ENCODE measurements at regions not wholly inside any gene's neighbourhood (a gene's known extent, or its start where the extent isn't known, plus 50 kb on each side); places are given as distances from the start of the nearest gene placed in this dataset.
"Not testable (repeated sequence)": the region's sequence is repeated elsewhere in the genome, so short reads cannot be mapped to it uniquely, and the experiment has no call there.

DNA sequence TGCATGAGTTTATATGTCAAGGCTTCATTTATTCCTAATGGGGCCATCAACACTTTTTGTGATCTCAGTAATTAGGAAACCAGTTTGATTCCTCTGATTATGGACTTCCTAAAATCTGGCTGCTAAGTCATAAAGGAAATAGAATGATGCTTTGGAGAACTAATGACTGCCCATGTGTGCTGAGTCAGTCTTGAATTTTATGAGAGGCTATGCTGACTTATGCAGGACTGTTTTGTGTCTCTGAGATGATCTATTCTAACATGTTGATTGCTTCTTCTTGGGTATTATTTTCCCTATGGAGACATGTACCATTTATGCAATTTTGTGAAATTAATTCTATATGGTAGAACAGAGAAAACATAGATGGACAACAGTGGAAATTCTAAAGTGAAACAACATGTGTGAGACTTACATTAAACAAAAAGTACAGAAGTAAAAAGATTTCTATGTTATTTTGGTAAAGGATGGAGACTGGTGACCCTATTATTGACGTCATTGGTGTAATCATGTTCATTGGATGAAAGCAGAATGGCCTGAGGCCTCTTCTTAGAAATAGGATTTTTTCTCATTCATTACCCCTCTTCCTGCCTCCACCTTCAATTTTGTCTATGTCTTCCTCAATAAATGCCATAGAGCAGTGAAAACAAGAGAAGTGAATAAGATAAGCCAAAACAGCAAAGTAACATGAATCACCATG lies 1658.2 kb upstream of the PIK3C3 start:
- no peak for DNase-seq

DNA sequence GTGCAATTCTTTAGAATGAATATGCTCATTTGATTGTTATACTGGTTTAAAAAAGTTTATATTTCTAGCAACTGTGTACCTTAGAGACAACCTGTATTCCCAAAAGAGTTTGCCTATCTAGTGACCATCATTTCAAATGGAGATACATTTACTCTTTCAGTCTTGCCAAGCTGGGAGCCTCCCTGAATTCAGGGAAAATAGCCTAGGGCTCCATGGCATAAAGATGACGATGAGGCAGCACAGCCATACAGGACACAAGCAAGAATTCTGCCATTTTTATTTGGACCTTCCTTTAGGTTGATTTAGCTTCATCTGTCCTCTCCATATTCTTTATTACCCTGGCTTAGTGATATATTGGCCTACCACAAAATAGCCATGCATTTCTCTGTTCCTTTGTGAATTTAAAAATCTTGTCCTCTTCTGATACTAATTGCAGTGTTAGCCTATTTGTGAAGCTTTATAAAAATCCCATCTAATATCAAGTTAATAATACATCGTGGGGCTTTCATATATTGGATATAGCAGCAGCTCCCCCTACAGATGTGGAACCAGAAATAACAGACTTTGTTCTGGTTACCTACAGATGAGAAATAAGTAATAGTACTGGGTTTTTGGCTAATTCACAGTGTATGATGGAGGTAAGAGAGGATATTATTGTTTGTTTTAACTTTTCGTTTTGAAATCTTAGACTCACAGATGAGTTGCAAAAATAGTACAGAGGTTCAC lies 1661.9 kb upstream of the PIK3C3 start:
- no peak for DNase-seq

DNA sequence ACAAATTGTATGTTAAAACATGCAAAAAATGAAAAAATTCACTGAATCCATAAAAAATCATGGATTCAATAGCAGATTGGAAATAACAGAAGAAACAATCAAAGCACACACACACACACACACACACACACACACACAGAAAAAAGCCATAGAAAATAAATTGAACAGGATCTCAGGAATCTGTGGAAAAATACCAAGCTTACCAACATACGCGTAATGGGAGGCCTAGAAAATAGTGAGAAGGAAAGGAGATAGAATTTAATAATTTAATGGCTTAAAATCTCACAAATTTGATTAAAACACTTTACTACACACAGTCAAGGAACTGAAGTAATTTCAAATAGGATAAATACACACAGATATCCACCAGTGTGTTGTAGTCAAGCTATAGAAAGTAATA lies 1671.5 kb upstream of the PIK3C3 start:
- DNase-seq: no peak

DNA sequence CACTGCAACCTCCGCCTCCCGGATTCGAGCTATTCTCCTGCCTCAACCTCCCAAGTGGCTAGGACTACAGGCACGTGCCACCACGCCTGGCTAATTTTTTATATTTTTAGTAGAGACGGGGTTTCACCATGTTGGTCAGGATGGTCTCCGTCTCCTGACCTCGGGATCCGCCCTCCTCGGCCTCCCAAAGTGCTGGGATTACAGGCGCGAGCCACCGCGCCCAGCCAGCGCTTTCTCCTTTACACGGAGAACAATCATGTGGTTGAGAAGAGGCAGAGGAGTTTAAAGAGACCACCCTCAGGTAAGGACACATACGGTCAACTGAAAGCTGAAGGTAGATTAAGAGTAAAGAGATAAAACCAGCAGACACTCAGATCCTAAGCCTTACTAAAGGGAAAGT lies 1673.7 kb upstream of the PIK3C3 start:
- not testable (repeated sequence) for DNase-seq

DNA sequence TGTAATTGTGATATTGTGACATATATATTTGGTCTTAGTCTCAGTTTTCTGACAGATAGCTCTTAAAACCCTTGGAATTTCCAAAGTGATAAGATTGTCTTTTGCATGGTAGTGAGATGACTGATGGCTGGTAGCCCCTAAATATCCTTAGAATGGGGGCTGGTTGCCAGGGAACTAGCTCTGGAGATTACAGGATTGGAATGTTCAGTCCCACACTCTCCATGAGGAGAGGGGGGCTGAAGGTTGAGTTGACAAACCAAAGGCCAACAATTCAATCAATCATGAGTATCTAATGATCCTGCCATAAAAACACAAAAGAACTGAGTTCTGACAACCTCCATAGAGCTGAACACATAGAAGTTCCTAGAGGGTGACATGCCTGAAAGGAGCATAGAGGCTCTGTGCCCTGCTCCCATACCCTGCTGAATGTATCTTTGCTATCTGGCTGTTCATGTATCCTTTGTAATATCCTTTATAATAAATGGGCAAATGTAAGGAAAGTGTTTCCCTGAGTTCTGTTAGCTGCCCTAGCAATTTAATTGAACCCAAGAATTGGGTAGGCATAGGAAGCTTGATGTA lies 1680.3 kb upstream of the PIK3C3 start:
- no peak for DNase-seq

DNA sequence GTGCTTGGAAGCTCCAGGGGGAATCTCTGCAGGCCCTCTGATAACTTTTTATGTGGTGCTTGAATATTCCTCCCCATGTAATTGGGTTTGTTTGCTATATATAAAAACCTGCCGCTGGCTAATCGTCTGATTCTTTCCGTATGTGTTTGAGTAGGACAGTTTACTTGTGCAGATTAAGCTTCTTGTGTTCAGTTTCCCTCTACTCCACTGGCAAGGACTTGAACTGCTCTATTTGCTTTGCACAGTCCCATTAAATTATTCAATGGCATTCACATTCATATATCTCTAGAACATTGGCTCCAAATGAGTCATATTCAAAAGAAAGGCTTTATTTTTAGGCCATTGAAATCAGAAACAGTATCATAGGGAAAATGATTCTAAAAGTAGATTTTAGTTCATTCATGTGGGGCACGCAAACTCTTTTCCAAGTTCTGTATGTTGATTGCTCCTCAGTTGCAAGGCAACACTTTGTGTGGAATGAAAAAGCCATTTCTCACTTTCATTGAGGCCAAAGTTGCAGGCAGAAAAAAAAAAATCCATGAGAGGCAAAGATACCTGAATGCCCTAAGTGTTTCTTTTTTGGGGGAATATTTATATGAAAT lies 1682.3 kb upstream of the PIK3C3 start:
- no peak for DNase-seq

DNA sequence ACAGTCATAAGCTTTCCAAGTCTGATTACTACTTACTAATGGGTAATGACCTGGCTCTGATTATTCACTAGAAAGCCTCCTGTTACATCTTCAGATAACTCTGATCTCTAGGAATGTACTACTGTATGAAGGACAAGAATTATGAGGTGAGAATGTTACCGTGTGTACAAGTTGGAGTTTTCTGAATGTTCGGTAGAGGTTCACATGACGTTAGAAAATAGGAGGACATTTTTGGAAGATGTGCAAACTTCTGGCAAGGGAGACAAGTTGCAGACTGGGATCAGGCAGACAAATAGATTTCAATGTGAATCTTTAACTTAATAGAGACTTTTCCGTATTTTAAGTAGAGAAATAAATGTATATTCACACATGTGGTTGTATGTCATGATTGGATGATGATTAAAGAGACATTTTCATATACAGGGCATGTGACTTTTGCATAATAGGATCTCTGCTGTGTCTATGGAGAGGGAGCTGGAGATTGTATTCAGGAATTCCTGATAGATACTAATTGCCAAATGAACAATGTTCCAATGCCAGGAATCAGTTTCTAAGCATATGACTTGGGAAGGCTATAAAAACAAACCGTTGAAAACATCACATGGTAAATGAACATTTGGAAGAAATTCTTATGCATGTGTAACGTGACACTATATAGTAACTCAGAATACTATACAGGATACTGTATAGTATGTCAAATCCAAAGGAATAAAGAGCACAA lies 1695.8 kb upstream of the PIK3C3 start:
- DNase-seq: no peak

DNA sequence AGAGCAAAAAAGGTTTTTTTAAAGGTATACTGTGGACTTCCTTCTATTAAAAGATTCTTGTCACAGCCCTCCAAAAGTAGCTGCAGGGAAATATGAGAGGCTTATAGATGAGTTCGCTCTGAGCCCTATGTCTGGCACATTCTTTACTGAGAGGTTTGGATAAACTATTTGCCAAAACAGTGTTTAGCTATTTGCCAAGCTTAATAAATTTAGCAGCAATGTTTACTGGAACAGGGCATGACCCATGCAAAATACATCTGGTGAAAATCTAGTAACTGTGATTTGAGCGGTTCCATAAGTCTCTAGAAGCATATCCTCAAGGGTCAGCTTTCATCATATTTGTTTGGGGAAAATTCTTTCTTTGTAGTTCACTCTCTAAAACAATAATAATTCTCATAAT lies 1696.7 kb upstream of the PIK3C3 start:
- DNase-seq: no peak

DNA sequence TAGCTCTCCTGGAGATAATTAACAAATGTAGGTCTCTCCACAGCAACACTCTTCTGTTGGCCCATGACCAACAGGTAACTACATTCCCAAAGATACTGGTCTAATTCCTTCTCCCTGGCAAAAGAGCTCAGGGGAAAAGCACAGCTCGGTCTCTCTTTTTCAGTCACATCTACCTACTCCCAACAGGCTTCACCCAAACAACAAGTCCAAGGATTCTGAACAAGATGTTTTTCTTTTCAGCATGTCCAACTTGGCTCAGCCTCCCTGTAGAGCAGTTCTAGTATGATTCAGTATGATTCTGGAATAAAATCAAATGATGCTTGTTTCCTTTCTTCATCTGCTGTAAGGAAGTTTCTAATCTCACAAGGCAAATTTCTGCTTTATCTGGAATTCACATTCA lies 1704.8 kb upstream of the PIK3C3 start:
- no peak for DNase-seq

DNA sequence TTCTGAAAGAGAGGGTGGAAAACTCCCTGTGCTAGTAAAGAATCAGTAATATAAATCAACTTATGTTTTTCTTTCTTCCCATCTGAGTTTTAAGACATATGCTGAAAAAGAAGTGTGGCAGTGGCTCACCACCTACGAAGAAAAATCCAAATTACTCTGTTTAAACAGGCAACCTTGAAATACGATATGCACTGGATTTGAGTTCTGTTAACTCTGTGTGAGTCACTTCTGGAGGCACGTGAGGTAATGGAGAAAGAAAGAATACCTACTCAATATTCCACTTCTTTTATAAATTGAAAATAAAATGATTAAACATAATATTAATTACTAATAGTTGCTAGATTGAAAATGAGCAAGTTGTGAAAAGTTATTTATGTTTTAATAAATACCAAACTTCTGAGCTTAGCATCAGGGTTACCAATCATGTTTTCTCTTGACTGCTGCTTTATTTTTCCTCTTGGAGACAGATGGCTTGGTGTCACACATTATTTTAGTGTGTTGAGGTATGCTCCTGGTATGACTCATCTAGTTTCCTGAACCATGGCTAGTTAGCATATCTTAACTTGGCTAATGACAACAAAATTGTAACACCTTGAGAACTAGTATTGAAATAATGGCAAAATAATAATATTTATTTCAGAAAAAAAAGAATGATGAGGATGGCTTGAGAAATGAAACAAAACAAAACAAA lies 1705.5 kb upstream of the PIK3C3 start:
- DNase-seq: no peak

DNA sequence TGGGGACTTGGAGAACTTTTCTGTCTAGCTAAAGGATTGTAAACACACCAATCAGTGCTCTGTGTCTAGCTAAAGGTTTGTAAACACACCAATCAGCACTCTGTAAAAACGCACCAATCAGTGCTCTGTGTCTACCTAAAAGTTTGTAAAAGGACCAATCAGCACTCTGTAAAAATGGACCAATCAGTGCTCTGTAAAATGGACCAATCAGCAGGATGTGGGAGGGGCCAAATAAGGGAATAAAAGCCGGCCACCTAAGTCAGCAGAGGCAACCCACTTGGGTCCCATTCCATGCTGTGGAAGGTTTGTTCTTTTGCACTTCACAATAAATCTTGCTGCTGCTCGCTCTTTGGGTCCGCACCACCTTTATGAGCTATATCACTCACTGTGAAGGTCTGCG lies 1709.4 kb upstream of the PIK3C3 start:
- not testable (repeated sequence) for DNase-seq

DNA sequence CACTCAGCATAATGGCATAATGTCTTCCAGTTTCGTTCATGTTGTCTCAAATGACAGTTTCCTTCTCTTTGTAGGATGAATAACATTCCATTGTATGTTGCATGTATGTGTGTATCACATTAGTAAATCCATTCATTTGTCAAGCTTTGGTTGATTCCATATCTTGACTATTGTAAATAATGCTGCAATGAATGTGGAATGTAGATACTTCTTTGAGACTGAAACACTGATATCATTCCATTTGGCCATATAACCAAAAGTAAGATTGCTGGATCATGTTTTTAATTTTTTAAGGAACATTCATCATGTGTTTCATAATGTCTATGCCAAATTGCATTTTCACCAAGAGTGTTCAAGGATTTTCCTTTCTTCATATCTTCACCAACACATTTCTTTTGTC lies 1711.4 kb upstream of the PIK3C3 start:
- DNase-seq: no peak

DNA sequence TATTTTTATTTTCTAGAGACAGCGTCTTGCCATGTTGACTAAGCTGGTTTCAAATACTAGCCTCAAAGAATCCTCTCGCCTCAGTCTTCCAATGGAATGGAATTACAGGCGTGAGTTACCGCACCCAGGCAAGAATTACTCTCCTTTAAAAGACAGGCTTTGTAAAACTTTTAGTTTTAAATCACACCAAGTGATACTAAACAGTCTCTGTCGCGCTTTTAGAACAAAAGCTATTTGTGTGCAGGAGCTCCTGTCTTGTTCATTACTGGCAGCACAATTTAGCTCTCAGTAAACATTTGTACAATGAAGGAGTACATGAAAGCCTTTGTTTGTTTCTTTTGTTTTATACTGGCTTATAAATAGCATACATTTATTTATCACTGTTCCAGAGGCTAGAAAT lies 1719.2 kb upstream of the PIK3C3 start:
- no peak for DNase-seq

DNA sequence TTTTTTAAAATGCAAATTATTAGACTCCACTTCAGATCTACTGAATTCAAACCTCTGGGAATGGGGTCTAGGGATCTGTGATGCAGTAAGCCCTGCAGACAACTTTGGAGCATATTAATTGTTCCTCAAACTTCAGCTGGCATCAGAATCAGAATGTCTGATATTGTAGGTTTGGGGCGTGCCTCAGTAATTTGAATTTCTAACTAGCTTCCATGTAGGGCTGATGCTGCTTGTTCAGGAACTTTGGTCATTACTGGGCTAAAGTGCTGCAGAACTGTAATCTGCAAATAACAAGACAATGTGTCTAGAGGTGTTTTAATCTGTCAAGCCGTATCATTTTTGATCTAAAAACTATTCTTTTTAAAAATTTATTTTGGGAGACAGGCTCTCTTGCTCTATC lies 1719.7 kb upstream of the PIK3C3 start:
- no peak for DNase-seq

DNA sequence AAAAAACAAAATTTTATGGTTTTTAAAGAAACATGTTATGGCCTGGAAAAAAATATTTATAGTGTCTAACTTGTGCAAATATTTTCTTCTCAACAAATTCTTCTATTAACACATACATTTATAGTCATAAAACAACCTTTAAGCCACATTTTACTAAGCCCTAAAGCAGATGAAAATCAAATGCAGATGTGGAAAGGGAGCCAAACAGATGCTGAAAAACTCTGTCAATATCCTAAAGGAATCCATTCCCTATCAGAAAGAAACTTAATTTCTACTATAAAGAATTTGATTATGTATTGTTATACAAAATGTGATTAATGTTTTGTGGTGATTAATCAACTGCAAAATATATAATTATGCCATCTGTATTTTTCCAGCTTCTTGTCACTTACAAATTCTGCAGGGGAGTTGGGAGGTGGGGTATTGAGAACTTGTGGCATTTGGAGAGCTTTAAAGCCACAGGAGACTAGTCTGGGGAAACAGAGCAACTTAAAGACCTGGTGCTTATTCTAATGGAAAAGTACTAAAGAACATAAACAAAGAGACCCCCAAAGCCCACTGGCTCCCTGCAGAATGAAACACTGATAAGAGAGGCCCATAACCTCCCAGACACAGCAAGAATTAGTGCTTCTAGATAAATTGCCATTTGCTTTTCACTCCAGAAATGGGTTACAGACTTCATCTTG lies 1721.0 kb upstream of the PIK3C3 start:
- DNase-seq: no peak

DNA sequence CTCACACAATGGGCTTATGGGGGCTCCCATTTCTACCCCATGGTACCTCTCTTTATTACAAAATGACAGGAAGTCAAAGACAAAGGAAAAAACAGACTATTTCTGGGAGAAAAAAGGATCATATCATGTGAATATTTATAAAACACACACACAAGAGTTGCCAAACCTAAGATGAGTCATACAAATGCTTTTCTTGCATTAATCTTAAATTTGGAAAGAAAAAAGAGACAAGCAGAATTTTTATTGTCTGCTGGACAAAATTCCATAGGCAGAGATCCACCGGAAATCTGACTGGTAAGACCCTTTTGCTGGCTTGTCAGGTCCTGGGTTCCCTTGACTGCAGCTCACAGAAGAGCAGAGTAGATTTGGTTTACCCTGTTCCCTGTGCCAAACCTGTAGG lies 1732.3 kb upstream of the PIK3C3 start:
- DNase-seq: no peak

DNA sequence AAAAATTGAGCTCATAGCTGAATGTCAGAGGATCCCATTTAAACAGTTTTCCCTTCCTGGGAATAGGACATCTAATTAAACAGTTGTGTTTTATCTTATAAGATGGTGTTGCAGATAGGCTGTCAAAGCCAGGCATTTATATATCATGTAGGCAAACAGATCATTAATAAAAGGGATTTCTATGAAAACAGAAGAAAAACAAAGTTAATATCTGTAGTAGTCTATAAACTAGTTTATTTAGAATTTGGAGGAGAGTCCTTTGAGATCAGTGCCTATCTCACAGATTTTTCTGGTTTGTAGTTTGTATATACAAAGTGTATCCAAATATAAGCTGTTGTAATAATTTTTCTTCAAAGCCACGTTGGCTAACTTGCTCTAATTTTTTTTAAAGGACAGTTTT lies 1738.2 kb upstream of the PIK3C3 start:
- DNase-seq: no peak

DNA sequence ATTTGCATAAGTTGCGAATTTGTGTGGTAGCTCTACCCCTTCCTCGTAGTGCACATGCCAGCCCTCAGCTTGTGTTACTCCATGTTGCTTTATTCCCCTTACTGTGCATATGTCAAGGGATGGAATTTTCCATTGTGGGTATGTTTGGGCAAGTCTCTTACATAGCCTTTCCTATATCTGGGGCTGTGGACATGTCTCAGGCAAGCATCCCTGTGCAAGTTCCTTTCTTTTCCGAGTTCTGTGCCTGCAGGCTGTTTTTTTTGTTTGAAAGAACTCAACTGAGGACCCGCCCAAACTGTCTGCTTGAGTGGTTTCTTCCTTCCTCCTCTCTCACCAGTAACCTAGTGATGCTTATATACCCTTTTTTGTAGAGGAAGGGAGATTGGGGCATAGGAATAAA lies 1739.1 kb upstream of the PIK3C3 start:
- DNase-seq: no peak

DNA sequence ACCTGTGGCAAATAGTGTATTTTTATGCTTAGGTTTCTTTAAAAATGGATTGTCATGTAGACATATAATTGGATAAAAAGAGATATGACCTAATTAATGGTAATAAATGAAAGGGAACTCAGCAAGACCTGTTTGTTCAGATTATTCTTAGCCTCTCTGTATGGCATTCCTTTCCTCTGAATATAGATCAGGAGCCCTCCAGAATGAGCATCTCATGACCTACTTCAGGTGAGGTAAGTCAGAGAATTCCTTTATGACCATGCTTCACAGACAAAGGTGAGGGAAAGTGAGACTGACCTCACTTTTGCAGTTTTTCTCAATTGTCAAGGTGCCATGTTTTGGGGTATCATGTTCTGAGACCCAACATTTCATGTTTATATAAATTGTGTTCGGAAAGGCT lies 1744.3 kb upstream of the PIK3C3 start:
- no peak for DNase-seq

DNA sequence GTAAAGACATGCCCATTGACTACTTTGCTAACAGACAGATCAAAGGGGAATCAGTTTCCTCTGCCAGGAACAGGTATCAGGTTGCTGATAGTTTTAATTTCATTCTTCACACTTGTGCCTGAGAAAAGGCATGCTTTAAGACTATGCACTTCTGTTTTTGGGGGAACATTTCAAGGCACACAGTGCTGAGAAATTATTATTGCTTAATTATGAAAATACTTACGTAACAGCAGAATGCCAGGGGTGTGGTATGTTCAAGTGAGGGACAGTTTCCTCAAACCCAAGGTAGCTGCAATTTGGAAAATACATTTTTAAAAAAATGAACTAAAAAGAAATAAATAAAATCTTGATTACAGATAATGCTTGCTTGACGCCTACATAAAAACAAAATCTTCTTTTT lies 1746.1 kb upstream of the PIK3C3 start:
- DNase-seq: no peak

DNA sequence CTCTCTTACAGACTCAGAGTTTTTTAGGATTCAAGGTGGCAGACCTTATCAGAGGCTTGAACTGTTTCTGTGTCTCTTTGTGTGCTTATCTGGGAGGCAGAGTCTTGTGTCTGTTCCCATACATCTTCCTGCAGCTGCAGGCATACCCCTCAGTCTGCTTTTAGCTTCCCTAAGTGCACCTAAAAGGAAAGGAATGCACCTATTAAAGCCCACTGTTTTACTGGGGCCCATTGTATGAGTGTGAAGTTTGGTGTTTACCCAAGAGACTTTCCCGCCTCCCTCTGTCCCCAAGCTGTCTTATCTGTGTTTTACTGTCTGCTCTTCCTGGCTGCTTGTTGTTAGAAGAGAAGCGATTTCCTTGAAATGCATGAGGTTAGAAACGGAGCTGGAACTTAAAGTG lies 1757.3 kb upstream of the PIK3C3 start:
- DNase-seq: no peak

DNA sequence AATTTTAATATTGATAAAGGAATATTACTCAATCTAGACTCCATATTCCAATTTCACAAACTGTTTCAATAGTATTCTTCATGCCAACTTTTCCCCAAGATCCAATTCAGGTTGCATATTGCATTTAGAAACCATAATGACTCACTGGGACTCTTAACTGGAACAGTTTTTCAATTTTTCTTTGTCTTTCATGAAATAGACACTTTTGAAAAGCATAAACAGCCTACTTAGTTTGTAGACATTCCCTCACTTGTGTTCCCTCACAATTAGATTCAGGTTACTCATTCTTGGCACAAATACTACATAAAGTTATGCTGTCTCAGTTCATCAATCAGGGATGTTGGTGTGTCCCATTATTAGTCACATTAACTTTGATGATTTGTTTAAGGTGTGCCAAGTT lies 1768.4 kb upstream of the PIK3C3 start:
- DNase-seq: no peak
